Bronchial epithelial cell (primary cell): ENCODE measurements at regions not wholly inside any gene's neighbourhood (a gene's known extent, or its start where the extent isn't known, plus 50 kb on each side); places are given as distances from the start of the nearest gene placed in this dataset.
"Not testable (repeated sequence)": the region's sequence is repeated elsewhere in the genome, so short reads cannot be mapped to it uniquely, and the experiment has no call there.

Experiments used
- DNase-seq: peaks from one replicate; pipeline ENCODE4 v3.0.0-alpha.2; 2010; ENCODE audit warnings: low read depth
- FAIRE-seq: peaks from 2 replicates; lab custom pipeline; 2011; peaks lifted over from hg19 to GRCh38; lab: Jason Lieb, UNC
- H3K27me3 ChIP-seq: 2 replicates; pipeline ENCODE4 v1.5.1; 2011; ENCODE audit warnings: low read length; ENCODE audit not compliant: control insufficient read depth, insufficient read depth
- H3K36me3 ChIP-seq: 2 replicates; pipeline ENCODE4 v1.5.1; 2011; ENCODE audit warnings: low read length; ENCODE audit not compliant: control insufficient read depth, insufficient read depth
- H3K4me3 ChIP-seq: 2 replicates; pipeline ENCODE4 v1.5.1; 2011; ENCODE audit warnings: mild to moderate bottlenecking, low read depth, low read length, control low read depth
- CTCF ChIP-seq: IDR thresholded peaks from 2 replicates; pipeline ENCODE4 v1.5.1; 2011; ENCODE audit warnings: mild to moderate bottlenecking, moderate library complexity, low read length, control low read depth, inconsistent platforms; ENCODE audit not compliant: insufficient read depth, severe bottlenecking

- DNase-seq (no peak), FAIRE-seq (no peak)
- Histone ChIP-seq H3K36me3 (no peaks in the 10 kb centered on the region), H3K4me3 (no peak overlapping the region), H3K27me3 (no peaks in the 10 kb centered on the region)
- no peak for TF ChIP-seq CTCF
These were observed 254.3 kb downstream of the LMBRD1 start for GRCh38 chr6:69542494-69542893.

- H3K4me3 ChIP-seq: no peak overlapping the region
- TF ChIP-seq CTCF: no peak
- DNase-seq: no peak
- no peaks in the 10 kb centered on the region for H3K27me3 ChIP-seq
- no peaks in the 10 kb centered on the region for H3K36me3 ChIP-seq
- FAIRE-seq: no peak
These were observed 268.8 kb downstream of the LMBRD1 start for GRCh38 chr6:69527921-69528476.

GRCh38 chr6:69515480-69515879 is 281.3 kb downstream of the LMBRD1 start:
- not testable (repeated sequence) for H3K36me3 ChIP-seq, FAIRE-seq, DNase-seq, H3K4me3 ChIP-seq, H3K27me3 ChIP-seq

- H3K27me3 ChIP-seq: no peaks in the 10 kb centered on the region
- no peak overlapping the region for H3K4me3 ChIP-seq
- DNase-seq (no peak), FAIRE-seq (no peak)
- H3K36me3 ChIP-seq: no peaks in the 10 kb centered on the region
- TF ChIP-seq CTCF: no peak
These were observed 302.2 kb downstream of the LMBRD1 start for GRCh38 chr6:69494595-69494994.

- Histone ChIP-seq H3K36me3 (no peaks in the 10 kb centered on the region), H3K4me3 (no peak overlapping the region), H3K27me3 (no peaks in the 10 kb centered on the region)
- DNase-seq (no peak), FAIRE-seq (no peak)
- no peak for TF ChIP-seq CTCF
These were observed 306.8 kb downstream of the LMBRD1 start for GRCh38 chr6:69489970-69490369.

- FAIRE-seq: no peak
- no peak overlapping the region for H3K4me3 ChIP-seq
- H3K27me3 ChIP-seq: no peaks in the 10 kb centered on the region
- no peak for DNase-seq
- TF ChIP-seq CTCF: no peak
- no peaks in the 10 kb centered on the region for H3K36me3 ChIP-seq
These were observed 309.1 kb downstream of the LMBRD1 start for GRCh38 chr6:69487688-69488087.
